ENCODE measurements at regions not wholly inside any gene's neighbourhood (a gene's known extent, or its start where the extent isn't known, plus 50 kb on each side); places are given as distances from the start of the nearest gene placed in this dataset.

DNA sequence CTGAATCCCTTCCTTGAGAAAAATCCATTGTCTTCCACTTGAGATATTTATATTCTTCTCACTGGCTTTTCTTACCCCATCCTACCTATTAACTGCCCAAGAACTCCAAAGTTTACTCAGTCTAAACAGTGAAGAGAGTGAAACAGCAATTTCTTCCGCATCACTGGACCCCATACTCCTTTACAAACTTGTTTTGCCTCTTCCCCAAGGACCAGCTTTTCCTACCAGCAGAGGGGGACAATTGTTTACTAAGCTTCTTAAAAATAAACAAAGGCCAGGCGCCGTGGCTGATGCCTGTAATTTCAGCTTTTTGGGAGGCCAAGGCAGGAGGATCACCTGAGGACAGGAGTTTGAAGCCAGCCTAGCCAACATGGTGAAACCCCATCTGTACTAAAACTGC lies 52.0 kb downstream of the LRATD1 start:
- no peak for DNase-seq
- no peaks in the 10 kb centered on the region for H3K9me3 Mint-ChIP-seq (ENCODE audit: unreplicated experiment)
- H3K4me1 Mint-ChIP-seq (ENCODE audit: low read depth, unreplicated experiment), result peaks cover 3% of the 10 kb centered on the region
- H3K27me3 Mint-ChIP-seq (ENCODE audit: unreplicated experiment), result no peaks in the 10 kb centered on the region
- no peak overlapping the region for H3K27ac Mint-ChIP-seq (ENCODE audit: unreplicated experiment)
- H3K4me3 Mint-ChIP-seq (ENCODE audit: unreplicated experiment), result no peak overlapping the region
- H3K36me3 Mint-ChIP-seq (ENCODE audit: unreplicated experiment), result no peaks in the 10 kb centered on the region
- TF ChIP-seq, protein P1, sequence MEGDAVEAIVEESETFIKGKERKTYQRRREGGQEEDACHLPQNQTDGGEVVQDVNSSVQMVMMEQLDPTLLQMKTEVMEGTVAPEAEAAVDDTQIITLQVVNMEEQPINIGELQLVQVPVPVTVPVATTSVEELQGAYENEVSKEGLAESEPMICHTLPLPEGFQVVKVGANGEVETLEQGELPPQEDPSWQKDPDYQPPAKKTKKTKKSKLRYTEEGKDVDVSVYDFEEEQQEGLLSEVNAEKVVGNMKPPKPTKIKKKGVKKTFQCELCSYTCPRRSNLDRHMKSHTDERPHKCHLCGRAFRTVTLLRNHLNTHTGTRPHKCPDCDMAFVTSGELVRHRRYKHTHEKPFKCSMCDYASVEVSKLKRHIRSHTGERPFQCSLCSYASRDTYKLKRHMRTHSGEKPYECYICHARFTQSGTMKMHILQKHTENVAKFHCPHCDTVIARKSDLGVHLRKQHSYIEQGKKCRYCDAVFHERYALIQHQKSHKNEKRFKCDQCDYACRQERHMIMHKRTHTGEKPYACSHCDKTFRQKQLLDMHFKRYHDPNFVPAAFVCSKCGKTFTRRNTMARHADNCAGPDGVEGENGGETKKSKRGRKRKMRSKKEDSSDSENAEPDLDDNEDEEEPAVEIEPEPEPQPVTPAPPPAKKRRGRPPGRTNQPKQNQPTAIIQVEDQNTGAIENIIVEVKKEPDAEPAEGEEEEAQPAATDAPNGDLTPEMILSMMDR (IDR thresholded peaks at IDR 0.05; ENCODE audit: partially characterized antibody, unreplicated experiment), result no peak

DNA sequence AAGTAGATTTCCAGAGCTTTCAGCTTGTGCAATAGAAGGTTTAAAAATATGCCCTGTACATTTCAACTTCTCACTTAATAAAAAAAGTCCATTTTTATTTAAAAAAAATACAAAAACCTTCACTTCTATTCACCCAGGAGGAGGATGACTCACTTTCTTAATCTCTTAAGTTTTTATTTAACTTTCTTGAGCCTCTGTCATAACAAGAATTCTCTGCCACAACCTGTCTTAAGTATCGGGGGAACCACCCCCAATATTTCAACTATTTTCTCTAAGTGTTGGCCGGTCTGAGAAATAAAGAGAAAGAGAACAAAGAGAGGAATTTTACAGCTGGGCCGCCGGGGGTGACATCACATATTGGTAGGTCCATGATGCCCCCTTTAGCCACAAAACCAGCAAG lies 58.4 kb downstream of the LRATD1 start:
- Mint-ChIP-seq H3K27me3 (ENCODE audit: unreplicated experiment) (no peaks in the 10 kb centered on the region), H3K4me1 (ENCODE audit: low read depth, unreplicated experiment) (no peaks in the 10 kb centered on the region), H3K9me3 (ENCODE audit: unreplicated experiment) (no peaks in the 10 kb centered on the region), H3K36me3 (ENCODE audit: unreplicated experiment) (peaks cover 9% of the 10 kb centered on the region), H3K27ac (ENCODE audit: unreplicated experiment) (no peak overlapping the region), H3K4me3 (ENCODE audit: unreplicated experiment) (no peak overlapping the region)
- DNase-seq, result no peak
- TF ChIP-seq, protein P1 (IDR thresholded peaks at IDR 0.05; ENCODE audit: partially characterized antibody, unreplicated experiment), result no peak

DNA sequence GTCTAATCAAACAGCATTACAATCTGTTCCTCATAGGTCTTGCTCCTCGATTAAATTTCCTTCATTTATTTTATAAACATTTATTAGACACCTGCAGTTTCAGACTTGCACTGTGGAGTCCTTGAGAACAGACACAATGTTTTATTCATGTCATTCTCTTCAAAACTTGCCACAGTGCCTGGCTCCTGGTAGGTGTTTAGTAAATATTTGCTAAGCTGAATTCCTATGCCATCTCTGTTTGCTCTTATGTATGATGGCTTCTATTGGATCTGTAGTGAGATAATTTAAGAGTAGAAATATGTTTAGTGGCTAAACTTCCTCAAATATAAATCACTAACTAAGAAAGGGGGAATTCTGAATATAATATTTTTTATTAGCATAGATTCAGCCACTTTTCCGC lies 61.4 kb downstream of the LRATD1 start:
- H3K27ac Mint-ChIP-seq (ENCODE audit: unreplicated experiment), result no peak overlapping the region
- H3K9me3 Mint-ChIP-seq (ENCODE audit: unreplicated experiment), result no peaks in the 10 kb centered on the region
- TF ChIP-seq, protein P1 (IDR thresholded peaks at IDR 0.05; ENCODE audit: partially characterized antibody, unreplicated experiment), result no peak
- no peak overlapping the region for H3K4me3 Mint-ChIP-seq (ENCODE audit: unreplicated experiment)
- H3K36me3 Mint-ChIP-seq (ENCODE audit: unreplicated experiment), result peaks cover 9% of the 10 kb centered on the region
- no peaks in the 10 kb centered on the region for H3K27me3 Mint-ChIP-seq (ENCODE audit: unreplicated experiment)
- no peaks in the 10 kb centered on the region for H3K4me1 Mint-ChIP-seq (ENCODE audit: low read depth, unreplicated experiment)
- no peak for DNase-seq

DNA sequence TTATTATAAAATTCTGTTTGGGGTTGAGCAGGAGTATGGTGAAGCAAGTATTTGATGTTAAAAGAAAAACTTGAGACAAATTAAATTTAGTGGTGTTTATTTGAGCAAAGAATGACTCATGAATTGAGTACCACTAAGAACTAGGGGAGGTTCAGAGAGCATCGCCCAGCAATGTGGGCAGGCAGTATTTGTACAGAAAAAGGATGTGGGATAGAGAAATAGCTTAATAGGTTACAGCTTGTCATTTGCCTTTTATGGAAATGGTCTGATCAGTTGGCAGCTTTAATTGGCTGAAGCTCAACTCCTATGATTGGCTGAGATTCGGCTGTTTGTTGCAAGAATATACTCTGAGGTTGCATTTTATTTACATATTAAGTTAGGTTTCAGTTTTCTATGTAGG lies 68.2 kb downstream of the LRATD1 start:
- TF ChIP-seq, protein P1 (IDR thresholded peaks at IDR 0.05; ENCODE audit: partially characterized antibody, unreplicated experiment), result no peak
- Mint-ChIP-seq H3K4me1 (ENCODE audit: low read depth, unreplicated experiment) (no peaks in the 10 kb centered on the region), H3K27ac (ENCODE audit: unreplicated experiment) (no peak overlapping the region), H3K4me3 (ENCODE audit: unreplicated experiment) (no peak overlapping the region), H3K36me3 (ENCODE audit: unreplicated experiment) (no peaks in the 10 kb centered on the region), H3K27me3 (ENCODE audit: unreplicated experiment) (no peaks in the 10 kb centered on the region), H3K9me3 (ENCODE audit: unreplicated experiment) (no peaks in the 10 kb centered on the region)
- no peak for DNase-seq

DNA sequence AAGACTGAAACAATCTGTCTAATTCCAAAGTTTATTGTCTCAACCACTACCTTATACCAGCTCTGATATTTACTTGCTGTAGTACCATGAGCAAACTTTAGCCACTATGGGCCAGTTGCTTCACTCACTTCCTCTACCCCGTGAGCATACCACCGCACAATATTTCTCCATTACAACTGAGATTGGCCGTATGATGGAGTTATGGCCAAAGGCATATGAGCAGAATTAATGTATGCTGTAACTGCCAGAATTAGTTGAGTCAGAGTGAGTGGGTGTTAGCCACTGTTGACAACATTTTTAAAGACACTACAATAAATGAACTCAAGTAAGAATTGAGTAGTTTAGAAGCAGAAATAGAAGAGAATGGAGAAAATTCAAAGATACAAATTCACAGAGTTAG lies 69.7 kb downstream of the LRATD1 start:
- no peaks in the 10 kb centered on the region for H3K4me1 Mint-ChIP-seq (ENCODE audit: low read depth, unreplicated experiment)
- no peaks in the 10 kb centered on the region for H3K9me3 Mint-ChIP-seq (ENCODE audit: unreplicated experiment)
- H3K4me3 Mint-ChIP-seq (ENCODE audit: unreplicated experiment), result no peak overlapping the region
- no peak for DNase-seq
- TF ChIP-seq, protein P1 (IDR thresholded peaks at IDR 0.05; ENCODE audit: partially characterized antibody, unreplicated experiment), result no peak
- no peak overlapping the region for H3K27ac Mint-ChIP-seq (ENCODE audit: unreplicated experiment)
- no peaks in the 10 kb centered on the region for H3K27me3 Mint-ChIP-seq (ENCODE audit: unreplicated experiment)
- H3K36me3 Mint-ChIP-seq (ENCODE audit: unreplicated experiment), result no peaks in the 10 kb centered on the region
